ENCODE measurements at regions not wholly inside any gene's neighbourhood (a gene's known extent, or its start where the extent isn't known, plus 50 kb on each side); places are given as distances from the start of the nearest gene placed in this dataset.

DNA sequence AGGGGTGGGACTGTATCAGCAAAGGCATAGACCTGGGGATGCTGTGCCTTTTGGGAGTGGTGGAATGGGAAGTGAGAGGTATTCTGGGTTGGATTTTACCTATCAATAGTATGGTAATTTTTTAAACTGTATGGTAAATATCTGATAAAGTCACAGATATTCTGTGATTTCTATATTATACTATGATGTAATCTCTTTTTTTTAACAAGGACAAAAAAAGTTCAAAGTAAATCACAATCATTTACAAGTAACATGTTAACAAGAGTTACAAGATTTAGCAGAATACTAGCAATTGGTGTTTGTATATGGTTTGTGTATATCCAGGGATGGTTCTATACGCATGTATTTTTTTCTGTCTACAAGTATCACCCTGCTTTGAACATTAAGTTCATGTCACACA, 56.0 kb downstream of the BMAL2 start:
- TF ChIP-seq, protein P1, sequence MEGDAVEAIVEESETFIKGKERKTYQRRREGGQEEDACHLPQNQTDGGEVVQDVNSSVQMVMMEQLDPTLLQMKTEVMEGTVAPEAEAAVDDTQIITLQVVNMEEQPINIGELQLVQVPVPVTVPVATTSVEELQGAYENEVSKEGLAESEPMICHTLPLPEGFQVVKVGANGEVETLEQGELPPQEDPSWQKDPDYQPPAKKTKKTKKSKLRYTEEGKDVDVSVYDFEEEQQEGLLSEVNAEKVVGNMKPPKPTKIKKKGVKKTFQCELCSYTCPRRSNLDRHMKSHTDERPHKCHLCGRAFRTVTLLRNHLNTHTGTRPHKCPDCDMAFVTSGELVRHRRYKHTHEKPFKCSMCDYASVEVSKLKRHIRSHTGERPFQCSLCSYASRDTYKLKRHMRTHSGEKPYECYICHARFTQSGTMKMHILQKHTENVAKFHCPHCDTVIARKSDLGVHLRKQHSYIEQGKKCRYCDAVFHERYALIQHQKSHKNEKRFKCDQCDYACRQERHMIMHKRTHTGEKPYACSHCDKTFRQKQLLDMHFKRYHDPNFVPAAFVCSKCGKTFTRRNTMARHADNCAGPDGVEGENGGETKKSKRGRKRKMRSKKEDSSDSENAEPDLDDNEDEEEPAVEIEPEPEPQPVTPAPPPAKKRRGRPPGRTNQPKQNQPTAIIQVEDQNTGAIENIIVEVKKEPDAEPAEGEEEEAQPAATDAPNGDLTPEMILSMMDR (IDR thresholded peaks at IDR 0.05; ENCODE audit: low read depth, low read length) = no peak
- no peak for TF ChIP-seq POLR2A (IDR thresholded peaks at IDR 0.05; ENCODE audit: extremely low read depth, insufficient read length)
